Lower leg skin (tissue), 3 donors: ENCODE measurements at regions not wholly inside any gene's neighbourhood (a gene's known extent, or its start where the extent isn't known, plus 50 kb on each side); places are given as distances from the start of the nearest gene placed in this dataset.

Experiments
- POLR2A ChIP-seq, 2 donors: fragments of 450-650 bp; IDR thresholded peaks; one replicate each; pipeline ENCODE4 v1.6.1; 2016 to 2017; ENCODE audit warnings: antibody characterized with exemption in 2 of 2, mild to moderate bottlenecking in 1 of 2, moderate library complexity in 1 of 2
- TF ChIP-seq, protein P1 (sequence below), 3 donors: fragments of 450-650 bp; IDR thresholded peaks; one replicate each; pipeline ENCODE4 v1.5.1; 2016; ENCODE audit warnings: antibody characterized with exemption in 3 of 3, mild to moderate bottlenecking in 3 of 3, moderate library complexity in 2 of 3

GRCh38 chr7:8893775-8894174 is 460.4 kb downstream of the NXPH1 start:
- TF ChIP-seq, protein P1, sequence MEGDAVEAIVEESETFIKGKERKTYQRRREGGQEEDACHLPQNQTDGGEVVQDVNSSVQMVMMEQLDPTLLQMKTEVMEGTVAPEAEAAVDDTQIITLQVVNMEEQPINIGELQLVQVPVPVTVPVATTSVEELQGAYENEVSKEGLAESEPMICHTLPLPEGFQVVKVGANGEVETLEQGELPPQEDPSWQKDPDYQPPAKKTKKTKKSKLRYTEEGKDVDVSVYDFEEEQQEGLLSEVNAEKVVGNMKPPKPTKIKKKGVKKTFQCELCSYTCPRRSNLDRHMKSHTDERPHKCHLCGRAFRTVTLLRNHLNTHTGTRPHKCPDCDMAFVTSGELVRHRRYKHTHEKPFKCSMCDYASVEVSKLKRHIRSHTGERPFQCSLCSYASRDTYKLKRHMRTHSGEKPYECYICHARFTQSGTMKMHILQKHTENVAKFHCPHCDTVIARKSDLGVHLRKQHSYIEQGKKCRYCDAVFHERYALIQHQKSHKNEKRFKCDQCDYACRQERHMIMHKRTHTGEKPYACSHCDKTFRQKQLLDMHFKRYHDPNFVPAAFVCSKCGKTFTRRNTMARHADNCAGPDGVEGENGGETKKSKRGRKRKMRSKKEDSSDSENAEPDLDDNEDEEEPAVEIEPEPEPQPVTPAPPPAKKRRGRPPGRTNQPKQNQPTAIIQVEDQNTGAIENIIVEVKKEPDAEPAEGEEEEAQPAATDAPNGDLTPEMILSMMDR (IDR thresholded peaks at IDR 0.05): no peak
- TF ChIP-seq POLR2A (IDR thresholded peaks at IDR 0.05): no peak
